ENCODE measurements at regions not wholly inside any gene's neighbourhood (a gene's known extent, or its start where the extent isn't known, plus 50 kb on each side); places are given as distances from the start of the nearest gene placed in this dataset.

GRCh38 chr19:28667348-28667977 lies 545.5 kb downstream of the UQCRFS1 start:
- no peak overlapping the region for H3K4me3 ChIP-seq (replicated peaks; ENCODE audit: low read depth, low read length)
- no peak for TF ChIP-seq CTCF (IDR thresholded peaks at IDR 0.05; ENCODE audit: low read depth, low read length, missing control alignments)
- no peak for DNase-seq (ENCODE audit: extremely low read depth, low read depth)

DNA sequence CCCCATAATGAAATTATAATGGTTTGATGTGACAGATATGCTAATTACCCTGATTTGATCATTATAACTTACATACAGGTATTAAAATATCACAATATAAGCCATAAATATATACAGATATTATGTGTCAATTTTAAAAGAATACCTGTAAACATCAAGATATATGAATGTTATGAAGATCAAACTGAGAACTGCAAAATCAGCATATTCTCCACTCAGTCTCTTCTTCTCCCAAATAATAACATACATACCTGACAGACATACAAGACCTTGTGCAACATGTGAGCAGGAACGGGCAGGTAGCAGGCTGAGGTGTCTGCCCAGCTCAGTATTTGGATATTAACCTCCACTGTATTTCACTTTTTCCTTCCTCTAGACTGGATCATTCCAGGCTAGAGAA lies 547.2 kb downstream of the UQCRFS1 start:
- no peak overlapping the region for H3K4me3 ChIP-seq (replicated peaks; ENCODE audit: low read depth, low read length)
- no peak for TF ChIP-seq CTCF (IDR thresholded peaks at IDR 0.05; ENCODE audit: low read depth, low read length, missing control alignments)
- DNase-seq (ENCODE audit: extremely low read depth, low read depth) = no peak

DNA sequence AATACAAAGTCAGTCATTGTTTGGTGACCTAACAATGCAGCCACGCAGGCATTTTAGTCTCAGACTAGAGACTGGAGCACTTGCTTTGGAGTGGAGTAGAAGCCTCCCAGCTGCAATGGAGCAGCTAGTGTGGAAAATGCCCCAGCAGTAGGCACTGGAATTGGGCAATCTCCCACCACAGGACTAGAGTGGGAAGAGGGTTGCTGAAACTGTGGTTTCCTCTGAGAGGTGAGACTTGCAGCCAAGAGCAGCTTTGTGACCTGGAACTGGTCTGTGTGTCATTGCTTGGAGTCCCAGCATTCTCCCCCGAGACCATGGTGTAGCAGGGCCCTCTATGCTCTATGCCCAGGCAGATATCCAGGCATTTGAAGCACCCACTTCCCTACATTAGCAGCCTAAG lies 556.3 kb downstream of the UQCRFS1 start:
- no peak for TF ChIP-seq CTCF (IDR thresholded peaks at IDR 0.05; ENCODE audit: low read depth, low read length, missing control alignments)
- no peak for DNase-seq (ENCODE audit: extremely low read depth, low read depth)
- no peak overlapping the region for H3K4me3 ChIP-seq (replicated peaks; ENCODE audit: low read depth, low read length)

DNA sequence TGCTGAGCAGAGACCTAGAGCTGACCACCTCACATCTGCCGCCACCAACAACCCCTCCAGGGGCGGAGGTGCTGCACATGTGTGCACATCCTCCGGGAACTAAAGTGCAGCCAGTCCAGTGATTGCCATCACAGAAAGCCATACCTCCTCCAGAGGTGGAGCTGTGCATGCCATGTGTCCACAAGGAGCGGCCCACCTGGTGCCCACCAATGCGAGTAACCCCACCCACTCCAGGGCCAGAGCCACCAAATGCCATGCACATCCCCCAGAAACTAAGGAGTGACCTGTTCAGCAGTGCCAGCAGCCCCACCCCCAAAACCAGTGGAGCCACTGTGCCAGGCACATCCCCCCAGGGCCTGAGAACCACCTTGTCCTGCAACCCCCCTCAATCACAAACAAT lies 557.9 kb downstream of the UQCRFS1 start:
- H3K4me3 ChIP-seq (replicated peaks; ENCODE audit: low read depth, low read length) = no peak overlapping the region
- no peak for TF ChIP-seq CTCF (IDR thresholded peaks at IDR 0.05; ENCODE audit: low read depth, low read length, missing control alignments)
- no peak for DNase-seq (ENCODE audit: extremely low read depth, low read depth)

- H3K4me3 ChIP-seq (replicated peaks; ENCODE audit: low read depth, low read length) = no peak overlapping the region
- no peak for TF ChIP-seq CTCF (IDR thresholded peaks at IDR 0.05; ENCODE audit: low read depth, low read length, missing control alignments)
- DNase-seq (ENCODE audit: extremely low read depth, low read depth) = no peak
Measured at GRCh38 chr19:28652765-28653164, 560.2 kb downstream of the UQCRFS1 start.

- no peak for TF ChIP-seq CTCF (IDR thresholded peaks at IDR 0.05; ENCODE audit: low read depth, low read length, missing control alignments)
- no peak overlapping the region for H3K4me3 ChIP-seq (replicated peaks; ENCODE audit: low read depth, low read length)
- DNase-seq (ENCODE audit: extremely low read depth, low read depth) = no peak
Measured at GRCh38 chr19:28646629-28647028, 566.3 kb downstream of the UQCRFS1 start.

DNA sequence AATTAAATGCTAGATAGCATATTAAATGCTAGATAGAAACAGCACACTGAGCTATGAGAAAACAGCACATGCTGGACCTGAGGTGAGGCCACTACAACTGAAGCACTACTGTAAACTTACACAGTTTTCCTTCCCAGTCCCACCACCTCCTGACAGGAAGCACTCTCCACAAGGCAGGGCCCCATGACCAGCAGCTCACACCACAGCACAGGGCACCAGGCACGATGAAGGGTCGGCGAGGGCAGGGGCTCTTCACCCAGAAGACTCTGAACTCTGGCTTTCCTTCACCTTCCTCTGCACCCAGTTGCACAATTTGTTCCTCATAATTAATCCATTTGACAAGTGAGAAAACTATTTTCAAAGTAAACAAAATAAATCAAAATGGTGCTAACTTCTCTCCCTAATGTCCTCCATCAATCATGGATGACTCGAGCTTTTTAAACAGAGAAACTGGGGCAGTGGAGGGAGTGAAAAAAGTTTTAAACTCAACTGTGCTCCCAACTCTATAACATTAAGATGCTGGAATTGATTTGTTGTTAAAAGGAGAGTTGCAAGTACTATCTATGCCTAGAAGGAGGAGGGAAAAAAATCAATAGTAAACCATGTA lies 568.7 kb downstream of the UQCRFS1 start:
- no peak for TF ChIP-seq CTCF (IDR thresholded peaks at IDR 0.05; ENCODE audit: low read depth, low read length, missing control alignments)
- no peak for DNase-seq (ENCODE audit: extremely low read depth, low read depth)
- H3K4me3 ChIP-seq (replicated peaks; ENCODE audit: low read depth, low read length) = no peak overlapping the region
